HFFc6 (cell line): ENCODE measurements at regions not wholly inside any gene's neighbourhood (a gene's known extent, or its start where the extent isn't known, plus 50 kb on each side); places are given as distances from the start of the nearest gene placed in this dataset.

ENCODE experiments used
- DNase-seq: peaks from one replicate; pipeline ENCODE4 v3.0.0-alpha.2; 2018
- H3K27ac Mint-ChIP-seq: 2 replicates; pipeline ENCODE4 v1.8.0; 2020; ENCODE audit warnings: mild to moderate bottlenecking, mixed read lengths
- H3K27me3 Mint-ChIP-seq: 2 replicates; pipeline ENCODE4 v1.8.0; 2021; ENCODE audit warnings: mild to moderate bottlenecking, moderate library complexity, mixed read lengths; ENCODE audit not compliant: insufficient read depth
- H3K36me3 Mint-ChIP-seq: 2 replicates; pipeline ENCODE4 v1.8.0; 2021; ENCODE audit warnings: low read depth, mixed read lengths
- H3K4me1 Mint-ChIP-seq: 2 replicates; pipeline ENCODE4 v1.8.0; 2020; ENCODE audit warnings: low read depth, mixed read lengths
- H3K4me3 Mint-ChIP-seq: 2 replicates; pipeline ENCODE4 v1.8.0; 2020; ENCODE audit warnings: mild to moderate bottlenecking, moderate library complexity, mixed read lengths
- H3K9me3 Mint-ChIP-seq: 2 replicates; pipeline ENCODE4 v1.8.0; 2020; ENCODE audit warnings: mild to moderate bottlenecking, mixed read lengths
- CTCF ChIP-seq: fragments of 200-600 bp; sonication (generic); IDR thresholded peaks from 2 replicates; pipeline ENCODE4 v1.5.0; 2021; ENCODE audit warnings: antibody characterized with exemption, mild to moderate bottlenecking

GRCh38 chr1:201656311-201657032 is 117.5 kb downstream of the NAV1 start:
- Mint-ChIP-seq H3K36me3 (peaks cover 14% of the 10 kb centered on the region), H3K4me3 (peak overlapping the region; percentile 38), H3K9me3 (no peaks in the 10 kb centered on the region), H3K4me1 (peaks cover 90% of the 10 kb centered on the region), H3K27ac (peak overlapping the region; percentile 32), H3K27me3 (peaks cover 9% of the 10 kb centered on the region)
- DNase-seq, result no peak
- no peak for TF ChIP-seq CTCF

- TF ChIP-seq CTCF, result no peak
- DNase-seq, result no peak
These were observed 120.6 kb downstream of the NAV1 start for GRCh38 chr1:201659572-201659971.

GRCh38 chr1:201660931-201661822 is 122.2 kb downstream of the NAV1 start:
- Mint-ChIP-seq H3K36me3 (peaks cover 23% of the 10 kb centered on the region), H3K27ac (peak overlapping the region; percentile 72), H3K4me1 (peaks cover 78% of the 10 kb centered on the region), H3K4me3 (no peak overlapping the region), H3K27me3 (peaks cover 5% of the 10 kb centered on the region), H3K9me3 (no peaks in the 10 kb centered on the region)
- no peak for DNase-seq
- no peak for TF ChIP-seq CTCF

More at GRCh38 chr1:201659572-201659971, 120.6 kb downstream of the NAV1 start:
- H3K4me3 Mint-ChIP-seq, result no peak overlapping the region
- peaks cover 9% of the 10 kb centered on the region for H3K27me3 Mint-ChIP-seq
- H3K9me3 Mint-ChIP-seq, result no peaks in the 10 kb centered on the region
- H3K27ac Mint-ChIP-seq, result no peak overlapping the region; the same call in 1 of the 2 replicates
- H3K36me3 Mint-ChIP-seq, result peaks cover 14% of the 10 kb centered on the region
- peaks cover 81% of the 10 kb centered on the region for H3K4me1 Mint-ChIP-seq

- Mint-ChIP-seq H3K4me1 (peaks cover 73% of the 10 kb centered on the region), H3K27me3 (peaks cover 5% of the 10 kb centered on the region), H3K4me3 (no peak overlapping the region), H3K9me3 (no peaks in the 10 kb centered on the region), H3K36me3 (peaks cover 25% of the 10 kb centered on the region), H3K27ac (no peak overlapping the region)
- no peak for DNase-seq
- no peak for TF ChIP-seq CTCF
These were observed 123.0 kb downstream of the NAV1 start for GRCh38 chr1:201661823-201662359.

GRCh38 chr1:201662646-201663045 is 123.7 kb downstream of the NAV1 start:
- Mint-ChIP-seq H3K4me3 (no peak overlapping the region), H3K27ac (no peak overlapping the region), H3K4me1 (peaks cover 66% of the 10 kb centered on the region), H3K36me3 (peaks cover 25% of the 10 kb centered on the region), H3K9me3 (no peaks in the 10 kb centered on the region), H3K27me3 (peaks cover 5% of the 10 kb centered on the region)
- no peak for DNase-seq
- TF ChIP-seq CTCF, result no peak
